GDM1 (cell line): ENCODE measurements at regions not wholly inside any gene's neighbourhood (a gene's known extent, or its start where the extent isn't known, plus 50 kb on each side); places are given as distances from the start of the nearest gene placed in this dataset.

ENCODE experiments used
- DNase-seq: peaks from one replicate; lab custom pipeline; 2025; lab: John Stamatoyannopoulos, UW

- DNase-seq: no peak
These were observed 160.2 kb downstream of the MRPL14 start for GRCh38 chr6:43966853-43967718.

GRCh38 chr6:43966374-43966658 is 160.9 kb downstream of the MRPL14 start:
- DNase-seq: no peak

GRCh38 chr6:43965628-43966373 is 161.5 kb downstream of the MRPL14 start:
- DNase-seq: no peak

- DNase-seq: no peak
These were observed 162.3 kb downstream of the MRPL14 start for GRCh38 chr6:43964659-43965570.

- no peak for DNase-seq
These were observed 163.2 kb downstream of the MRPL14 start for GRCh38 chr6:43963877-43964658.

- DNase-seq: no peak
These were observed 164.0 kb downstream of the MRPL14 start for GRCh38 chr6:43963203-43963602.

- DNase-seq: no peak
These were observed 164.8 kb downstream of the MRPL14 start for GRCh38 chr6:43962458-43962857.

GRCh38 chr6:43957273-43957672 is 170.0 kb downstream of the MRPL14 start:
- DNase-seq: no peak

- no peak for DNase-seq
These were observed 170.8 kb downstream of the MRPL14 start for GRCh38 chr6:43956478-43956877.

- no peak for DNase-seq
These were observed 172.7 kb downstream of the MRPL14 start for GRCh38 chr6:43954311-43955131.

- DNase-seq: no peak
These were observed 173.4 kb downstream of the MRPL14 start for GRCh38 chr6:43953794-43954310.

GRCh38 chr6:43953256-43953655 is 174.0 kb downstream of the MRPL14 start:
- no peak for DNase-seq

GRCh38 chr6:43952746-43953145 is 174.5 kb downstream of the MRPL14 start:
- no peak for DNase-seq

- DNase-seq: no peak
These were observed 175.2 kb downstream of the MRPL14 start for GRCh38 chr6:43951756-43952675.

- DNase-seq: peak; percentile 15
These were observed 176.0 kb downstream of the MRPL14 start for GRCh38 chr6:43951063-43951755.

GRCh38 chr6:43950731-43951062 is 176.6 kb downstream of the MRPL14 start:
- no peak for DNase-seq

- no peak for DNase-seq
These were observed 177.1 kb downstream of the MRPL14 start for GRCh38 chr6:43950051-43950605.

GRCh38 chr6:43949551-43949991 is 177.7 kb downstream of the MRPL14 start:
- DNase-seq: no peak
